HEK293 (cell line): ENCODE measurements at regions not wholly inside any gene's neighbourhood (a gene's known extent, or its start where the extent isn't known, plus 50 kb on each side); places are given as distances from the start of the nearest gene placed in this dataset.
A peak's percentile ranks its signal among the peaks of the same experiment; 100 is the strongest.

Experiments used
- CTCF ChIA-PET: fragments of 350-600 bp; formaldehyde crosslinking; extraction: SDS; loops from one replicate; lab custom pipeline; 2021; ENCODE audit warnings: antibody characterized with exemption; lab: Yijun Ruan, JAX
- POLR2A ChIA-PET: fragments of 300-600 bp; formaldehyde crosslinking; extraction: SDS; loops from one replicate; lab custom pipeline; 2020; ENCODE audit warnings: antibody characterized with exemption, inconsistent platforms; lab: Yijun Ruan, JAX
- H3K27ac ChIP-seq: fragments of 200-500 bp; sonication (Bioruptor generic); 2 replicates; pipeline ENCODE4 v1.5.1; 2014; ENCODE audit warnings: low read depth, low read length, control low read depth, inconsistent platforms; ENCODE audit errors: extremely low read depth
- H3K36me3 ChIP-seq, 2 experiments: fragments of 200-500 bp in 1 of 2; sonication (Bioruptor generic) in 1 of 2; 1 replicate in 1 of 2; 2 replicates in 1 of 2; pipeline ENCODE4 v1.5.1; 2014 to 2017; ENCODE audit warnings: inconsistent platforms in 2 of 2, low read length in 2 of 2; ENCODE audit not compliant: control insufficient read depth in 2 of 2, insufficient read depth in 1 of 2
- H3K4me1 ChIP-seq: fragments of 200-500 bp; sonication (Bioruptor generic); 2 replicates; pipeline ENCODE4 v1.5.1; 2014; ENCODE audit warnings: mild to moderate bottlenecking, low read length, inconsistent platforms; ENCODE audit not compliant: control insufficient read depth, insufficient read depth
- H3K4me3 ChIP-seq: 2 replicates; pipeline ENCODE4 v1.5.1; 2011; ENCODE audit warnings: low read depth, mild to moderate bottlenecking, control low read depth, low read length, moderate library complexity
- H3K9me3 ChIP-seq: fragments of 200-500 bp; sonication (Bioruptor generic); 2 replicates; pipeline ENCODE4 v1.5.1; 2014; ENCODE audit warnings: low read depth, low read length, inconsistent platforms; ENCODE audit not compliant: control insufficient read depth, insufficient read depth
- GLIS1 ChIP-seq: fragments of 450-650 bp; formaldehyde crosslinking; IDR thresholded peaks from 2 replicates; pipeline ENCODE4 v1.5.1; 2016; ENCODE audit warnings: missing biosample characterization, missing genetic modification characterization
- RBAK ChIP-seq: fragments of 450-650 bp; formaldehyde crosslinking; IDR thresholded peaks from 2 replicates; pipeline ENCODE4 v1.5.1; 2016; ENCODE audit warnings: missing biosample characterization, missing genetic modification characterization
- ZBTB17 ChIP-seq: fragments of 450-650 bp; formaldehyde crosslinking; IDR thresholded peaks from 2 replicates; pipeline ENCODE4 v1.5.1; 2016; ENCODE audit warnings: missing biosample characterization, missing genetic modification characterization
- ZBTB21 ChIP-seq: fragments of 450-650 bp; formaldehyde crosslinking; IDR thresholded peaks from 2 replicates; pipeline ENCODE4 v1.5.1; 2017; ENCODE audit warnings: missing biosample characterization, missing genetic modification characterization
- ZBTB7A ChIP-seq: fragments of 450-650 bp; formaldehyde crosslinking; IDR thresholded peaks from 2 replicates; pipeline ENCODE4 v1.5.1; 2016; ENCODE audit warnings: low read depth, missing biosample characterization, missing genetic modification characterization
- ZNF140 ChIP-seq: fragments of 450-650 bp; formaldehyde crosslinking; IDR thresholded peaks from 2 replicates; pipeline ENCODE4 v1.5.1; 2016; ENCODE audit warnings: missing biosample characterization, missing genetic modification characterization
- ZNF335 ChIP-seq: fragments of 450-650 bp; formaldehyde crosslinking; conservative IDR thresholded peaks from 2 replicates; pipeline ENCODE4 v1.5.1; 2016; ENCODE audit warnings: missing biosample characterization, missing genetic modification characterization
- ZNF510 ChIP-seq: fragments of 450-650 bp; formaldehyde crosslinking; IDR thresholded peaks from 2 replicates; pipeline ENCODE4 v1.5.1; 2018; ENCODE audit warnings: mild to moderate bottlenecking, missing genetic modification characterization, missing biosample characterization; ENCODE audit not compliant: insufficient replicate concordance
- ZNF610 ChIP-seq: fragments of 450-650 bp; formaldehyde crosslinking; IDR thresholded peaks from 2 replicates; pipeline ENCODE4 v1.5.1; 2016; ENCODE audit warnings: missing biosample characterization, missing genetic modification characterization, borderline replicate concordance
- ZNF654 ChIP-seq: fragments of 450-650 bp; formaldehyde crosslinking; IDR thresholded peaks from 2 replicates; pipeline ENCODE4 v1.5.1; 2016; ENCODE audit warnings: low read depth, missing biosample characterization, missing genetic modification characterization
- TF ChIP-seq, protein P1 (sequence below): fragments of 450-650 bp; formaldehyde crosslinking; IDR thresholded peaks from 2 replicates; pipeline ENCODE4 v1.5.1; 2016; ENCODE audit warnings: missing biosample characterization, missing genetic modification characterization
- TF ChIP-seq, protein P2 (sequence below): fragments of 450-650 bp; formaldehyde crosslinking; IDR thresholded peaks from 2 replicates; pipeline ENCODE4 v1.5.1; 2016; ENCODE audit warnings: missing biosample characterization, missing genetic modification characterization, low read depth
- TF ChIP-seq, protein P3 (sequence below): fragments of 450-650 bp; formaldehyde crosslinking; IDR thresholded peaks from 2 replicates; pipeline ENCODE4 v1.5.1; 2016; ENCODE audit warnings: missing biosample characterization, missing genetic modification characterization
- TF ChIP-seq, protein P4 (sequence below): fragments of 450-650 bp; formaldehyde crosslinking; IDR thresholded peaks from 2 replicates; pipeline ENCODE4 v1.5.1; 2016; ENCODE audit warnings: missing biosample characterization, missing genetic modification characterization, borderline replicate concordance
- TF ChIP-seq, protein P5 (sequence below): fragments of 450-650 bp; formaldehyde crosslinking; IDR thresholded peaks from 2 replicates; pipeline ENCODE4 v1.5.1; 2017; ENCODE audit warnings: missing biosample characterization, missing genetic modification characterization

DNA sequence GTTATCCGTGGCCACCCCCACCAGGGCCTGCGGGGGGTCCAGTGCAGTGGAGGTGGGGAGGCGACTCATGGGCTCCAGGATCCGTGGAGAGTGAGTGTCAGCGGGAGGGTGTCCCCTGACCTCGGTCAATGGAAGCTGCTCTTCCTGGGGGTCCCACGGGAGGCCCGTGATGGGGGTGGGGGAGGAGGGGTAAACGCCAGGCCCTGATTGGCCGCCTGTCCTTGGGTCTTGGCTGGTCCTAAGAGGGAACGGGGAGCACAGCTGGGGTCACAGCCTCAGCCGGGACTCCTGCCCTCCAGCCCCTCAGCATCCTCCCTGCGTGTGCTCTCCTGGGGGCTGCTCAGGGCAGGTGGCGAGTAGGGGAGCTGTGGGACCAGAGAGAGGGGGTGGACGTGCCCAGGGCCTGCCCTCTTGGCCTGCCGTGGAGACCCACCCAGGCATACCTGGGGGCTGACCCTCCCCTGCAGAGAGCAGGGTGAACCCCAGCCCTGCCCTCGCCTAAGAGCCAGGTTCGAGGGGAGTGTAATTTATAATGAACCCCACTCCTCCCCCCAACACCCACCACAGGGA is 184.6 kb downstream of the GOLGA6L6 start:
- ChIA-PET CTCF (interaction anchor here (0.7 to 4.4 kb wide), 4 partner anchors 10 to 1867 kb away, joined by 3 to 75 read pairs (median 7); no protein-coding TSS in a partner anchor), POLR2A (interaction anchor here (1.3 kb wide), 1 partner anchor 1866 kb away, joined by 3 read pairs; no protein-coding TSS in a partner anchor)
- Histone ChIP-seq H3K27ac (no peak overlapping the region), H3K4me1 (no peaks in the 10 kb centered on the region), H3K36me3 (no peaks in the 10 kb centered on the region), H3K9me3 (no peaks in the 10 kb centered on the region), H3K4me3 (no peak overlapping the region)
- TF ChIP-seq, protein P1, sequence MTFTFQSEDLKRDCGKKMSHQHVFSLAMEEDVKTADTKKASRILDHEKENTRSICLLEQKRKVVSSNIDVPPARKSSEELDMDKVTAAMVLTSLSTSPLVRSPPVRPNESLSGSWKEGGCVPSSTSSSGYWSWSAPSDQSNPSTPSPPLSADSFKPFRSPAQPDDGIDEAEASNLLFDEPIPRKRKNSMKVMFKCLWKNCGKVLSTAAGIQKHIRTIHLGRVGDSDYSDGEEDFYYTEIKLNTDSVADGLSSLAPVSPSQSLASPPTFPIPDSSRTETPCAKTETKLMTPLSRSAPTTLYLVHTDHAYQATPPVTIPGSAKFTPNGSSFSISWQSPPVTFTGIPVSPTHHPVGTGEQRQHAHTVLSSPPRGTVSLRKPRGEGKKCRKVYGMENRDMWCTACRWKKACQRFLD, result no peak
- TF ChIP-seq GLIS1, result 0 out of 2 replicates have a peak, but pooled peaks have one; percentile 9

DNA sequence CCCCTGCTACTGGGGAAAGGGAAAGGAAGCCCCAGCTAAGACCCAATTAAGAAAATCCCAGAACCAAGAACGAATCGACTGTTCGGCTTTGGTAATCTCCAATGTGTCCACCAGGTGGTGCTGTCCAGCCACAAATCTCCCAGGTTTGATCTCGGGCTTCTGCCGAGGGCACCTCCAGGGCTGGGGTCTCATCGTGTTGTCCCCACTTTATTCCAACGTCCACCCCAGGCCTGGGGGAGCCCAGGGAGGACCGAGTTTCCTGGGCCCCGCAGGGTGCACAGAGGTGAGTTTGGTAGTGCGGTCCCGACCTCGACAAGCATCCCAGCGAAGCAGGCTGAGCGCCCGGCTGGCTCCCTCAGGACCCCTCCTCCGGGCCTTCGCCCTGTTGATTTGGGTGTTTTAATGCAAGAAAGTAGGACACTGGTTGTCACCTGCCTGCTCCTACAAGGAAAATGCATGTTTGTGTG is 185.1 kb downstream of the GOLGA6L6 start:
- peak overlapping the region; percentile 19 for H3K4me3 ChIP-seq
- H3K9me3 ChIP-seq, result no peaks in the 10 kb centered on the region
- no peaks in the 10 kb centered on the region for H3K4me1 ChIP-seq
- no peaks in the 10 kb centered on the region for H3K36me3 ChIP-seq
- TF ChIP-seq, protein P2, sequence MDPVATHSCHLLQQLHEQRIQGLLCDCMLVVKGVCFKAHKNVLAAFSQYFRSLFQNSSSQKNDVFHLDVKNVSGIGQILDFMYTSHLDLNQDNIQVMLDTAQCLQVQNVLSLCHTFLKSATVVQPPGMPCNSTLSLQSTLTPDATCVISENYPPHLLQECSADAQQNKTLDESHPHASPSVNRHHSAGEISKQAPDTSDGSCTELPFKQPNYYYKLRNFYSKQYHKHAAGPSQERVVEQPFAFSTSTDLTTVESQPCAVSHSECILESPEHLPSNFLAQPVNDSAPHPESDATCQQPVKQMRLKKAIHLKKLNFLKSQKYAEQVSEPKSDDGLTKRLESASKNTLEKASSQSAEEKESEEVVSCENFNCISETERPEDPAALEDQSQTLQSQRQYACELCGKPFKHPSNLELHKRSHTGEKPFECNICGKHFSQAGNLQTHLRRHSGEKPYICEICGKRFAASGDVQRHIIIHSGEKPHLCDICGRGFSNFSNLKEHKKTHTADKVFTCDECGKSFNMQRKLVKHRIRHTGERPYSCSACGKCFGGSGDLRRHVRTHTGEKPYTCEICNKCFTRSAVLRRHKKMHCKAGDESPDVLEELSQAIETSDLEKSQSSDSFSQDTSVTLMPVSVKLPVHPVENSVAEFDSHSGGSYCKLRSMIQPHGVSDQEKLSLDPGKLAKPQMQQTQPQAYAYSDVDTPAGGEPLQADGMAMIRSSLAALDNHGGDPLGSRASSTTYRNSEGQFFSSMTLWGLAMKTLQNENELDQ (tag by site-specific recombination), result no peak
- TF ChIP-seq ZNF654, result peak; percentile 87
- TF ChIP-seq, protein P3, sequence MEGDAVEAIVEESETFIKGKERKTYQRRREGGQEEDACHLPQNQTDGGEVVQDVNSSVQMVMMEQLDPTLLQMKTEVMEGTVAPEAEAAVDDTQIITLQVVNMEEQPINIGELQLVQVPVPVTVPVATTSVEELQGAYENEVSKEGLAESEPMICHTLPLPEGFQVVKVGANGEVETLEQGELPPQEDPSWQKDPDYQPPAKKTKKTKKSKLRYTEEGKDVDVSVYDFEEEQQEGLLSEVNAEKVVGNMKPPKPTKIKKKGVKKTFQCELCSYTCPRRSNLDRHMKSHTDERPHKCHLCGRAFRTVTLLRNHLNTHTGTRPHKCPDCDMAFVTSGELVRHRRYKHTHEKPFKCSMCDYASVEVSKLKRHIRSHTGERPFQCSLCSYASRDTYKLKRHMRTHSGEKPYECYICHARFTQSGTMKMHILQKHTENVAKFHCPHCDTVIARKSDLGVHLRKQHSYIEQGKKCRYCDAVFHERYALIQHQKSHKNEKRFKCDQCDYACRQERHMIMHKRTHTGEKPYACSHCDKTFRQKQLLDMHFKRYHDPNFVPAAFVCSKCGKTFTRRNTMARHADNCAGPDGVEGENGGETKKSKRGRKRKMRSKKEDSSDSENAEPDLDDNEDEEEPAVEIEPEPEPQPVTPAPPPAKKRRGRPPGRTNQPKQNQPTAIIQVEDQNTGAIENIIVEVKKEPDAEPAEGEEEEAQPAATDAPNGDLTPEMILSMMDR (tag by site-specific recombination), result 0 out of 2 replicates have a peak, but pooled peaks have one; percentile 25
- TF ChIP-seq RBAK (tag by site-specific recombination), result no peak
- no peak for TF ChIP-seq ZNF140
- TF ChIP-seq, protein P4, sequence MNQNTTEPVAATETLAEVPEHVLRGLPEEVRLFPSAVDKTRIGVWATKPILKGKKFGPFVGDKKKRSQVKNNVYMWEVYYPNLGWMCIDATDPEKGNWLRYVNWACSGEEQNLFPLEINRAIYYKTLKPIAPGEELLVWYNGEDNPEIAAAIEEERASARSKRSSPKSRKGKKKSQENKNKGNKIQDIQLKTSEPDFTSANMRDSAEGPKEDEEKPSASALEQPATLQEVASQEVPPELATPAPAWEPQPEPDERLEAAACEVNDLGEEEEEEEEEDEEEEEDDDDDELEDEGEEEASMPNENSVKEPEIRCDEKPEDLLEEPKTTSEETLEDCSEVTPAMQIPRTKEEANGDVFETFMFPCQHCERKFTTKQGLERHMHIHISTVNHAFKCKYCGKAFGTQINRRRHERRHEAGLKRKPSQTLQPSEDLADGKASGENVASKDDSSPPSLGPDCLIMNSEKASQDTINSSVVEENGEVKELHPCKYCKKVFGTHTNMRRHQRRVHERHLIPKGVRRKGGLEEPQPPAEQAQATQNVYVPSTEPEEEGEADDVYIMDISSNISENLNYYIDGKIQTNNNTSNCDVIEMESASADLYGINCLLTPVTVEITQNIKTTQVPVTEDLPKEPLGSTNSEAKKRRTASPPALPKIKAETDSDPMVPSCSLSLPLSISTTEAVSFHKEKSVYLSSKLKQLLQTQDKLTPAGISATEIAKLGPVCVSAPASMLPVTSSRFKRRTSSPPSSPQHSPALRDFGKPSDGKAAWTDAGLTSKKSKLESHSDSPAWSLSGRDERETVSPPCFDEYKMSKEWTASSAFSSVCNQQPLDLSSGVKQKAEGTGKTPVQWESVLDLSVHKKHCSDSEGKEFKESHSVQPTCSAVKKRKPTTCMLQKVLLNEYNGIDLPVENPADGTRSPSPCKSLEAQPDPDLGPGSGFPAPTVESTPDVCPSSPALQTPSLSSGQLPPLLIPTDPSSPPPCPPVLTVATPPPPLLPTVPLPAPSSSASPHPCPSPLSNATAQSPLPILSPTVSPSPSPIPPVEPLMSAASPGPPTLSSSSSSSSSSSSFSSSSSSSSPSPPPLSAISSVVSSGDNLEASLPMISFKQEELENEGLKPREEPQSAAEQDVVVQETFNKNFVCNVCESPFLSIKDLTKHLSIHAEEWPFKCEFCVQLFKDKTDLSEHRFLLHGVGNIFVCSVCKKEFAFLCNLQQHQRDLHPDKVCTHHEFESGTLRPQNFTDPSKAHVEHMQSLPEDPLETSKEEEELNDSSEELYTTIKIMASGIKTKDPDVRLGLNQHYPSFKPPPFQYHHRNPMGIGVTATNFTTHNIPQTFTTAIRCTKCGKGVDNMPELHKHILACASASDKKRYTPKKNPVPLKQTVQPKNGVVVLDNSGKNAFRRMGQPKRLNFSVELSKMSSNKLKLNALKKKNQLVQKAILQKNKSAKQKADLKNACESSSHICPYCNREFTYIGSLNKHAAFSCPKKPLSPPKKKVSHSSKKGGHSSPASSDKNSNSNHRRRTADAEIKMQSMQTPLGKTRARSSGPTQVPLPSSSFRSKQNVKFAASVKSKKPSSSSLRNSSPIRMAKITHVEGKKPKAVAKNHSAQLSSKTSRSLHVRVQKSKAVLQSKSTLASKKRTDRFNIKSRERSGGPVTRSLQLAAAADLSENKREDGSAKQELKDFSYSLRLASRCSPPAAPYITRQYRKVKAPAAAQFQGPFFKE (tag by site-specific recombination), result no peak
- no peak for TF ChIP-seq ZNF510 (tag by site-specific recombination)
- TF ChIP-seq ZNF610, result no peak
- TF ChIP-seq ZBTB21 (tag by site-specific recombination), result no peak
- TF ChIP-seq, protein P5, sequence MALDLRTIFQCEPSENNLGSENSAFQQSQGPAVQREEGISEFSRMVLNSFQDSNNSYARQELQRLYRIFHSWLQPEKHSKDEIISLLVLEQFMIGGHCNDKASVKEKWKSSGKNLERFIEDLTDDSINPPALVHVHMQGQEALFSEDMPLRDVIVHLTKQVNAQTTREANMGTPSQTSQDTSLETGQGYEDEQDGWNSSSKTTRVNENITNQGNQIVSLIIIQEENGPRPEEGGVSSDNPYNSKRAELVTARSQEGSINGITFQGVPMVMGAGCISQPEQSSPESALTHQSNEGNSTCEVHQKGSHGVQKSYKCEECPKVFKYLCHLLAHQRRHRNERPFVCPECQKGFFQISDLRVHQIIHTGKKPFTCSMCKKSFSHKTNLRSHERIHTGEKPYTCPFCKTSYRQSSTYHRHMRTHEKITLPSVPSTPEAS (tag by site-specific recombination), result peak; percentile 29; the same call in 1 of the 2 replicates
- peak; percentile 46 for TF ChIP-seq ZNF335
- TF ChIP-seq ZBTB17 (tag by site-specific recombination), result peak; percentile 59
- no peak for TF ChIP-seq ZBTB7A (tag by site-specific recombination)
- CTCF ChIA-PET, result interaction anchor here (0.6 to 4.4 kb wide), 8 partner anchors 9 to 1868 kb away, joined by 3 to 75 read pairs (median 4); no protein-coding TSS in a partner anchor
- no peak overlapping the region for H3K27ac ChIP-seq
- POLR2A ChIA-PET, result interaction anchor here (1.3 kb wide), 1 partner anchor 1866 kb away, joined by 3 read pairs; no protein-coding TSS in a partner anchor
